ENCODE measurements at regions not wholly inside any gene's neighbourhood (a gene's known extent, or its start where the extent isn't known, plus 50 kb on each side); places are given as distances from the start of the nearest gene placed in this dataset.

- no peaks in the 10 kb centered on the region for H3K36me3 ChIP-seq (ENCODE audit: insufficient read depth, low read length)
These were observed 318.2 kb downstream of the TNS1 start for GRCh38 chr2:217684431-217685254.

GRCh38 chr2:217683106-217683870, 319.5 kb downstream of the TNS1 start:
- H3K27ac ChIP-seq (ENCODE audit: low read length) = no peak overlapping the region
- H4K20me1 ChIP-seq (ENCODE audit: insufficient read depth, low read depth, low read length) = no peaks in the 10 kb centered on the region
- H3K4me2 ChIP-seq (ENCODE audit: low read depth, low read length, poor library complexity, severe bottlenecking) = no peak overlapping the region
- H3K79me2 ChIP-seq (ENCODE audit: low read length) = no peaks in the 10 kb centered on the region
- no peaks in the 10 kb centered on the region for H3K9me2 ChIP-seq (replicated peaks; ENCODE audit: insufficient read depth, low read length)
- H3K36me3 ChIP-seq (ENCODE audit: insufficient read depth, low read length) = no peaks in the 10 kb centered on the region
- H3K9ac ChIP-seq (ENCODE audit: low read length) = no peak overlapping the region
- no peak for DNase-seq
- no peak overlapping the region for H3K4me3 ChIP-seq (ENCODE audit: low read length)
- H3K27me3 ChIP-seq (ENCODE audit: low read length) = no peaks in the 10 kb centered on the region
- H3K4me1 ChIP-seq (ENCODE audit: low read length) = no peaks in the 10 kb centered on the region
- no peak overlapping the region for H2AFZ ChIP-seq (ENCODE audit: low read length)
- no peaks in the 10 kb centered on the region for H3K9me3 ChIP-seq (ENCODE audit: low read length)

More at GRCh38 chr2:217684431-217685254, 318.2 kb downstream of the TNS1 start:
- Histone ChIP-seq H3K79me2 (ENCODE audit: low read length) (no peaks in the 10 kb centered on the region), H3K9me3 (ENCODE audit: low read length) (no peaks in the 10 kb centered on the region), H3K4me3 (ENCODE audit: low read length) (no peak overlapping the region), H4K20me1 (ENCODE audit: insufficient read depth, low read depth, low read length) (no peaks in the 10 kb centered on the region), H3K4me1 (ENCODE audit: low read length) (no peaks in the 10 kb centered on the region), H2AFZ (ENCODE audit: low read length) (no peak overlapping the region), H3K27me3 (ENCODE audit: low read length) (no peaks in the 10 kb centered on the region), H3K4me2 (ENCODE audit: low read depth, low read length, poor library complexity, severe bottlenecking) (no peak overlapping the region), H3K27ac (ENCODE audit: low read length) (no peak overlapping the region), H3K9me2 (replicated peaks; ENCODE audit: insufficient read depth, low read length) (no peaks in the 10 kb centered on the region), H3K9ac (ENCODE audit: low read length) (no peak overlapping the region)
- DNase-seq = no peak

- DNase-seq = no peak
- Histone ChIP-seq H4K20me1 (ENCODE audit: insufficient read depth, low read depth, low read length) (no peaks in the 10 kb centered on the region), H3K4me3 (ENCODE audit: low read length) (no peak overlapping the region), H3K9me2 (replicated peaks; ENCODE audit: insufficient read depth, low read length) (no peaks in the 10 kb centered on the region), H3K9ac (ENCODE audit: low read length) (no peak overlapping the region), H3K27me3 (ENCODE audit: low read length) (no peaks in the 10 kb centered on the region), H3K4me2 (ENCODE audit: low read depth, low read length, poor library complexity, severe bottlenecking) (no peak overlapping the region), H2AFZ (ENCODE audit: low read length) (no peak overlapping the region), H3K9me3 (ENCODE audit: low read length) (no peaks in the 10 kb centered on the region), H3K79me2 (ENCODE audit: low read length) (no peaks in the 10 kb centered on the region), H3K4me1 (ENCODE audit: low read length) (no peaks in the 10 kb centered on the region), H3K36me3 (ENCODE audit: insufficient read depth, low read length) (no peaks in the 10 kb centered on the region), H3K27ac (ENCODE audit: low read length) (no peak overlapping the region)
These were observed 321.0 kb downstream of the TNS1 start for GRCh38 chr2:217681791-217682190.

GRCh38 chr2:217680381-217680780, 322.4 kb downstream of the TNS1 start:
- H3K79me2 ChIP-seq (ENCODE audit: low read length) = no peaks in the 10 kb centered on the region
- H4K20me1 ChIP-seq (ENCODE audit: insufficient read depth, low read depth, low read length) = no peaks in the 10 kb centered on the region
- no peak overlapping the region for H3K4me2 ChIP-seq (ENCODE audit: low read depth, low read length, poor library complexity, severe bottlenecking)
- no peak overlapping the region for H3K4me3 ChIP-seq (ENCODE audit: low read length)
- DNase-seq = no peak
- H3K4me1 ChIP-seq (ENCODE audit: low read length) = no peaks in the 10 kb centered on the region
- no peaks in the 10 kb centered on the region for H3K36me3 ChIP-seq (ENCODE audit: insufficient read depth, low read length)
- no peaks in the 10 kb centered on the region for H3K9me2 ChIP-seq (replicated peaks; ENCODE audit: insufficient read depth, low read length)
- no peaks in the 10 kb centered on the region for H3K9me3 ChIP-seq (ENCODE audit: low read length)
- H3K9ac ChIP-seq (ENCODE audit: low read length) = no peak overlapping the region
- no peak overlapping the region for H2AFZ ChIP-seq (ENCODE audit: low read length)
- no peak overlapping the region for H3K27ac ChIP-seq (ENCODE audit: low read length)
- H3K27me3 ChIP-seq (ENCODE audit: low read length) = no peaks in the 10 kb centered on the region

GRCh38 chr2:217673627-217674026, 329.2 kb downstream of the TNS1 start:
- Histone ChIP-seq H4K20me1 (ENCODE audit: insufficient read depth, low read depth, low read length) (no peaks in the 10 kb centered on the region), H2AFZ (ENCODE audit: low read length) (no peak overlapping the region), H3K79me2 (ENCODE audit: low read length) (no peaks in the 10 kb centered on the region), H3K4me2 (ENCODE audit: low read depth, low read length, poor library complexity, severe bottlenecking) (no peak overlapping the region), H3K9me2 (replicated peaks; ENCODE audit: insufficient read depth, low read length) (no peaks in the 10 kb centered on the region), H3K9ac (ENCODE audit: low read length) (no peak overlapping the region), H3K4me1 (ENCODE audit: low read length) (no peaks in the 10 kb centered on the region), H3K36me3 (ENCODE audit: insufficient read depth, low read length) (no peaks in the 10 kb centered on the region), H3K4me3 (ENCODE audit: low read length) (no peak overlapping the region), H3K27me3 (ENCODE audit: low read length) (no peaks in the 10 kb centered on the region), H3K27ac (ENCODE audit: low read length) (no peak overlapping the region), H3K9me3 (ENCODE audit: low read length) (no peaks in the 10 kb centered on the region)
- DNase-seq = no peak

GRCh38 chr2:217672472-217672871, 330.3 kb downstream of the TNS1 start:
- H3K4me3 ChIP-seq (ENCODE audit: low read length) = no peak overlapping the region
- H3K9me3 ChIP-seq (ENCODE audit: low read length) = no peaks in the 10 kb centered on the region
- no peaks in the 10 kb centered on the region for H3K9me2 ChIP-seq (replicated peaks; ENCODE audit: insufficient read depth, low read length)
- no peak overlapping the region for H3K4me2 ChIP-seq (ENCODE audit: low read depth, low read length, poor library complexity, severe bottlenecking)
- no peaks in the 10 kb centered on the region for H4K20me1 ChIP-seq (ENCODE audit: insufficient read depth, low read depth, low read length)
- H2AFZ ChIP-seq (ENCODE audit: low read length) = no peak overlapping the region
- no peaks in the 10 kb centered on the region for H3K79me2 ChIP-seq (ENCODE audit: low read length)
- no peaks in the 10 kb centered on the region for H3K27me3 ChIP-seq (ENCODE audit: low read length)
- DNase-seq = no peak
- H3K36me3 ChIP-seq (ENCODE audit: insufficient read depth, low read length) = no peaks in the 10 kb centered on the region
- no peak overlapping the region for H3K9ac ChIP-seq (ENCODE audit: low read length)
- H3K27ac ChIP-seq (ENCODE audit: low read length) = no peak overlapping the region
- no peaks in the 10 kb centered on the region for H3K4me1 ChIP-seq (ENCODE audit: low read length)

GRCh38 chr2:217671871-217672270, 330.9 kb downstream of the TNS1 start:
- H2AFZ ChIP-seq (ENCODE audit: low read length) = no peak overlapping the region
- H3K9me3 ChIP-seq (ENCODE audit: low read length) = no peaks in the 10 kb centered on the region
- no peaks in the 10 kb centered on the region for H3K27me3 ChIP-seq (ENCODE audit: low read length)
- H4K20me1 ChIP-seq (ENCODE audit: insufficient read depth, low read depth, low read length) = no peaks in the 10 kb centered on the region
- H3K4me2 ChIP-seq (ENCODE audit: low read depth, low read length, poor library complexity, severe bottlenecking) = no peak overlapping the region
- DNase-seq = no peak
- no peak overlapping the region for H3K4me3 ChIP-seq (ENCODE audit: low read length)
- H3K9me2 ChIP-seq (replicated peaks; ENCODE audit: insufficient read depth, low read length) = no peaks in the 10 kb centered on the region
- no peaks in the 10 kb centered on the region for H3K36me3 ChIP-seq (ENCODE audit: insufficient read depth, low read length)
- no peaks in the 10 kb centered on the region for H3K4me1 ChIP-seq (ENCODE audit: low read length)
- no peaks in the 10 kb centered on the region for H3K79me2 ChIP-seq (ENCODE audit: low read length)
- H3K9ac ChIP-seq (ENCODE audit: low read length) = no peak overlapping the region
- no peak overlapping the region for H3K27ac ChIP-seq (ENCODE audit: low read length)

GRCh38 chr2:217671075-217671474, 331.7 kb downstream of the TNS1 start:
- H3K36me3 ChIP-seq (ENCODE audit: insufficient read depth, low read length) = no peaks in the 10 kb centered on the region
- H3K9me3 ChIP-seq (ENCODE audit: low read length) = no peaks in the 10 kb centered on the region
- no peak overlapping the region for H2AFZ ChIP-seq (ENCODE audit: low read length)
- H3K4me1 ChIP-seq (ENCODE audit: low read length) = no peaks in the 10 kb centered on the region
- no peaks in the 10 kb centered on the region for H3K27me3 ChIP-seq (ENCODE audit: low read length)
- H3K4me2 ChIP-seq (ENCODE audit: low read depth, low read length, poor library complexity, severe bottlenecking) = no peak overlapping the region
- no peaks in the 10 kb centered on the region for H3K79me2 ChIP-seq (ENCODE audit: low read length)
- no peaks in the 10 kb centered on the region for H4K20me1 ChIP-seq (ENCODE audit: insufficient read depth, low read depth, low read length)
- no peak for DNase-seq
- H3K4me3 ChIP-seq (ENCODE audit: low read length) = no peak overlapping the region
- H3K27ac ChIP-seq (ENCODE audit: low read length) = no peak overlapping the region
- H3K9ac ChIP-seq (ENCODE audit: low read length) = no peak overlapping the region
- no peaks in the 10 kb centered on the region for H3K9me2 ChIP-seq (replicated peaks; ENCODE audit: insufficient read depth, low read length)
